ENCODE measurements at regions not wholly inside any gene's neighbourhood (a gene's known extent, or its start where the extent isn't known, plus 50 kb on each side); places are given as distances from the start of the nearest gene placed in this dataset.

DNA sequence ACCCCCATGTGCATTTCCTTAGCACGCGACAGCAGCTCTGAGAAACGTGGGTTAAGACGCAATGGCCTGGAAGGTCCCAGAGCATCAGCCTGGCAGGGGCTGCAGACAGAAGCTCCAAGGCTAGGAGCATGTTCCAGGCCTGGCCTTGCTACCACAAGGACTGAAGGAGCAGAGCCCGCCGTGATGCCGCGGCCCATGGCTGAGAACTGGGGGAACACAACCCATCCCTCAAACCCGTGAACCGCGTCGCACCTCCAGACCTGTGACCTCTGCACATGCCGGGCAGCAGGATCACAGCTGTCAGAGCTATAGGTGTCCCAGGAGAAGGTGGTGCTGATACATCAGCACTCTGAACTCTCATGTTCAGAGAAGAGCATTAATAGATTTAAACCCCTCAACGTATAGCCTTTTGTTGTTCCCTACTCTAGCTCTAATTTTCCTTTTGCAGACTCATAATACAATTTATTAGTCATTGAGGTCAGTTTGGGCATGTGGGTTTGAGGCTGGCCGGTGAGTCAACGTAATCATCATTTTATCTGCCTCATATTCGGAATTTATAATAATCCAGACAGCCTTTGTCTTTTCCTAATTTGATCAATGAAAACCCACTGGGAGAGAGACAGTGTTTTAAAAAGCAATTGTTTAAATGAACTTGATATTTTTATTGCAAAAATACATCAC lies 222.5 kb upstream of the TCERG1L start:
- no peaks in the 10 kb centered on the region for H3K36me3 ChIP-seq
- WGBS, 2 donors (ENCODE audit: low coverage in 1 of 2), result 78 to 80% methylated on average over 4 to 15 of the region's 17 CpGs
- ATAC-seq, result no peak
- H3K4me3 ChIP-seq, result no peak overlapping the region
- H3K27me3 ChIP-seq, result peaks cover 13% of the 10 kb centered on the region
- H3K4me1 ChIP-seq, result no peaks in the 10 kb centered on the region
- H3K27ac ChIP-seq, result no peak overlapping the region
- no peaks in the 10 kb centered on the region for H3K9me3 ChIP-seq
- no peak for TF ChIP-seq POLR2A (IDR thresholded peaks at IDR 0.05)
- no peak for TF ChIP-seq CTCF (IDR thresholded peaks at IDR 0.05)
- no peak for TF ChIP-seq EP300 (IDR thresholded peaks at IDR 0.05)
- no peak for TF ChIP-seq POLR2AphosphoS5 (IDR thresholded peaks at IDR 0.05)

- TF ChIP-seq POLR2AphosphoS5 (IDR thresholded peaks at IDR 0.05), result no peak
- no peak for TF ChIP-seq EP300 (IDR thresholded peaks at IDR 0.05)
- no peak for TF ChIP-seq POLR2A (IDR thresholded peaks at IDR 0.05)
- no peak for TF ChIP-seq CTCF (IDR thresholded peaks at IDR 0.05)
- H3K4me1 ChIP-seq, result no peaks in the 10 kb centered on the region
- H3K36me3 ChIP-seq, result no peaks in the 10 kb centered on the region
- WGBS, 2 donors (ENCODE audit: low coverage in 1 of 2), result 65 to 80% methylated on average over 4 of the region's 11 CpGs
- no peak overlapping the region for H3K27ac ChIP-seq
- H3K9me3 ChIP-seq, result no peaks in the 10 kb centered on the region
- H3K4me3 ChIP-seq, result no peak overlapping the region
- no peak for ATAC-seq
- peaks cover 13% of the 10 kb centered on the region for H3K27me3 ChIP-seq
Observed at GRCh38 chr10:131534836-131535235, 223.3 kb upstream of the TCERG1L start.

DNA sequence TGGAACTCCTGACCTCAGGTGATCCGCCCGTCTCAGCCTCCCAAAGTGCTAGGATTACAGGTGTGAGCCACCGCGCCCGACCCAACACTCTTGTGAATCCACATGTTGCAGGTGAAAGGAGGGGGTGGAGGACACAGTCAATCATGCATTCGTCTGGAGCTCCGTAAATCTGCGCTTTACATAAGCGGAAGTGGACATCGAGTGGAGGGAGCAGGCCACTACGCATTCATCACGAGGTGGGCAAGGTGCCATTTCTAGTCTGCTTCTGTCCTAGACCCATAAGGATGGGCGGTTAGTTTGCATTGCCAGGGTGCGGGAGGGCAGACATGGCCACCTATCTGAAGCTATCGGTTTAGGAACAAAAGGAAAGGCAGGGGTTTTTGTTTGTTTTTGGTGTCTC lies 225.2 kb upstream of the TCERG1L start:
- H3K27me3 ChIP-seq, result peaks cover 18% of the 10 kb centered on the region
- H3K36me3 ChIP-seq, result no peaks in the 10 kb centered on the region
- no peak for TF ChIP-seq EP300 (IDR thresholded peaks at IDR 0.05)
- TF ChIP-seq POLR2AphosphoS5 (IDR thresholded peaks at IDR 0.05), result no peak
- H3K27ac ChIP-seq, result no peak overlapping the region
- H3K4me1 ChIP-seq, result no peaks in the 10 kb centered on the region
- no peak for ATAC-seq
- H3K9me3 ChIP-seq, result no peaks in the 10 kb centered on the region
- 71 to 85% methylated on average over 4 to 15 of the region's 15 CpGs for WGBS, 2 donors (ENCODE audit: low coverage in 1 of 2)
- H3K4me3 ChIP-seq, result no peak overlapping the region

DNA sequence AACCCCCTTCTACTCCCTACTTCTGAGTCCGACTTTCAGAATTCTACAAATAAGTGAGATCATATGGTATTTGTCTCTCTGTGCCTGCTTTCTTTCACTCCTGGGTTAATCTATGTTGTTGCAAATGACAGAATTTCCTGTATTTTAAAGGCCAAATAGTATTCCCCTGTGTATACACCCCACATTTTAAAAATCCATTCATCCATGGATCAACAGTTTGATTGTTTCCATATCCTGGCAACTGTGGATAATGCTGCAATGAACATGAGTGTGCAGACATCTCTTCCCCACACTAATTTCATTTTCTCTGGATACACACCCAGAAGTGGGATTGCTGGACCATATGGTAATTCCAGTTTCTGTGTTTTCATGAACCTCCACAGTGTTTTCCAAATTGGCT lies 225.8 kb upstream of the TCERG1L start:
- peaks cover 23% of the 10 kb centered on the region for H3K27me3 ChIP-seq
- no peaks in the 10 kb centered on the region for H3K4me1 ChIP-seq
- no peak overlapping the region for H3K27ac ChIP-seq
- TF ChIP-seq EP300 (IDR thresholded peaks at IDR 0.05), result no peak
- TF ChIP-seq POLR2AphosphoS5 (IDR thresholded peaks at IDR 0.05), result no peak
- TF ChIP-seq POLR2A (IDR thresholded peaks at IDR 0.05), result no peak
- no peak for TF ChIP-seq CTCF (IDR thresholded peaks at IDR 0.05)
- 14 to 15% methylated on average over 1 of the region's 1 CpG for WGBS, 2 donors (ENCODE audit: low coverage in 1 of 2)
- H3K9me3 ChIP-seq, result no peaks in the 10 kb centered on the region
- H3K36me3 ChIP-seq, result no peaks in the 10 kb centered on the region
- no peak for ATAC-seq
- no peak overlapping the region for H3K4me3 ChIP-seq

DNA sequence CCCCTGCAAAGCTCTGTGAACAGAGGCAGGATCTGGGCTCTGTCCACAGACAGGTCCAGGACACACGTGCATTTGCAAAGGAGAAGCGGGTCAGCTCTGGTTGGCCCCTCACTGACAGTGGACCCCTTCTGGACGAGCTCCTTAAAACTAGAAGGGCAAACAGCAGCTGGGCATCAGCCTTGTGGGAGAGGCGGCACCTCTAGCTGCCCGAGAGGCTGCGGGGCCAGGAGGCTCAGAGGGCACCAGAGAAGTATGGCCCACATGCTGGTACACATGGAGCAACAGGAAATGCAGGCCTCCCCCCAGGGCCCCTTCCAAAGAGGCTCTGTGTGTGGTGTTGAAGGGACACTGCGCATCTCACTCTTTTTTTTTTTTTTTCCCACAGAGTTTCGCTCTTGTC lies 233.0 kb upstream of the TCERG1L start:
- H3K27ac ChIP-seq, result no peak overlapping the region
- WGBS, 2 donors (ENCODE audit: low coverage in 1 of 2), result 83 to 86% methylated on average over 1 to 7 of the region's 8 CpGs
- H3K9me3 ChIP-seq, result no peaks in the 10 kb centered on the region
- TF ChIP-seq POLR2A (IDR thresholded peaks at IDR 0.05), result no peak
- no peak for TF ChIP-seq CTCF (IDR thresholded peaks at IDR 0.05)
- no peak for TF ChIP-seq EP300 (IDR thresholded peaks at IDR 0.05)
- TF ChIP-seq POLR2AphosphoS5 (IDR thresholded peaks at IDR 0.05), result no peak
- H3K4me1 ChIP-seq, result no peaks in the 10 kb centered on the region
- peaks cover 57% of the 10 kb centered on the region for H3K27me3 ChIP-seq
- no peak for ATAC-seq
- H3K36me3 ChIP-seq, result no peaks in the 10 kb centered on the region
- no peak overlapping the region for H3K4me3 ChIP-seq

Data from gastroesophageal sphincter (tissue), 4 donors.